Mononuclear cell (primary cell): ENCODE measurements at regions not wholly inside any gene's neighbourhood (a gene's known extent, or its start where the extent isn't known, plus 50 kb on each side); places are given as distances from the start of the nearest gene placed in this dataset.

Experiments used
- H3K27me3 ChIP-seq: 2 replicates; pipeline ENCODE4 v1.6.0; 2011; ENCODE audit warnings: low read length, control low read depth; ENCODE audit not compliant: insufficient read depth
- H3K4me1 ChIP-seq: 2 replicates; pipeline ENCODE4 v1.5.1; 2011; ENCODE audit warnings: mild to moderate bottlenecking, low read length, control low read depth; ENCODE audit not compliant: insufficient read depth
- H3K4me3 ChIP-seq: 2 replicates; pipeline ENCODE4 v1.5.1; 2011; ENCODE audit warnings: mild to moderate bottlenecking, low read length, moderate library complexity
- H3K9me3 ChIP-seq: 2 replicates; pipeline ENCODE4 v1.5.1; 2011; ENCODE audit warnings: low read depth, mild to moderate bottlenecking, control low read depth, low read length

- no peaks in the 10 kb centered on the region for H3K4me1 ChIP-seq
- no peaks in the 10 kb centered on the region for H3K27me3 ChIP-seq
- H3K9me3 ChIP-seq = no peaks in the 10 kb centered on the region
- H3K4me3 ChIP-seq = no peak overlapping the region
These were observed 53.8 kb upstream of the VCX start for GRCh38 chrX:7789200-7789599.

GRCh38 chrX:7788334-7788733 is 54.6 kb upstream of the VCX start:
- H3K4me1 ChIP-seq = no peaks in the 10 kb centered on the region
- H3K4me3 ChIP-seq = no peak overlapping the region
- no peaks in the 10 kb centered on the region for H3K9me3 ChIP-seq
- no peaks in the 10 kb centered on the region for H3K27me3 ChIP-seq

GRCh38 chrX:7787714-7788113 is 55.3 kb upstream of the VCX start:
- Histone ChIP-seq H3K4me1 (no peaks in the 10 kb centered on the region), H3K4me3 (no peak overlapping the region), H3K9me3 (no peaks in the 10 kb centered on the region), H3K27me3 (no peaks in the 10 kb centered on the region)

GRCh38 chrX:7784580-7784979 is 58.4 kb upstream of the VCX start:
- H3K4me1 ChIP-seq = no peaks in the 10 kb centered on the region
- no peak overlapping the region for H3K4me3 ChIP-seq
- no peaks in the 10 kb centered on the region for H3K9me3 ChIP-seq
- no peaks in the 10 kb centered on the region for H3K27me3 ChIP-seq

GRCh38 chrX:7779644-7780043 is 63.3 kb upstream of the VCX start:
- H3K4me1 ChIP-seq = no peaks in the 10 kb centered on the region
- no peak overlapping the region for H3K4me3 ChIP-seq
- H3K9me3 ChIP-seq = no peaks in the 10 kb centered on the region
- H3K27me3 ChIP-seq = no peaks in the 10 kb centered on the region

- Histone ChIP-seq H3K4me1 (no peaks in the 10 kb centered on the region), H3K27me3 (no peaks in the 10 kb centered on the region), H3K9me3 (no peaks in the 10 kb centered on the region), H3K4me3 (no peak overlapping the region)
These were observed 67.0 kb upstream of the VCX start for GRCh38 chrX:7775987-7776386.

GRCh38 chrX:7771788-7772438 is 71.1 kb upstream of the VCX start:
- no peak overlapping the region for H3K4me3 ChIP-seq
- H3K27me3 ChIP-seq = no peaks in the 10 kb centered on the region
- H3K4me1 ChIP-seq = no peaks in the 10 kb centered on the region
- no peaks in the 10 kb centered on the region for H3K9me3 ChIP-seq

- no peaks in the 10 kb centered on the region for H3K4me1 ChIP-seq
- H3K9me3 ChIP-seq = no peaks in the 10 kb centered on the region
- no peaks in the 10 kb centered on the region for H3K27me3 ChIP-seq
- H3K4me3 ChIP-seq = no peak overlapping the region
These were observed 83.1 kb upstream of the VCX start for GRCh38 chrX:7759830-7760229.

- Histone ChIP-seq H3K4me3 (no peak overlapping the region), H3K9me3 (no peaks in the 10 kb centered on the region), H3K27me3 (no peaks in the 10 kb centered on the region), H3K4me1 (no peaks in the 10 kb centered on the region)
These were observed 96.1 kb upstream of the VCX start for GRCh38 chrX:7746856-7747255.

GRCh38 chrX:7730071-7730470 is 112.9 kb upstream of the VCX start:
- Histone ChIP-seq H3K4me3 (no peak overlapping the region), H3K27me3 (no peaks in the 10 kb centered on the region), H3K4me1 (no peaks in the 10 kb centered on the region), H3K9me3 (no peaks in the 10 kb centered on the region)

GRCh38 chrX:7720519-7720918 is 122.5 kb upstream of the VCX start:
- Histone ChIP-seq H3K27me3 (no peaks in the 10 kb centered on the region), H3K9me3 (no peaks in the 10 kb centered on the region), H3K4me1 (no peaks in the 10 kb centered on the region), H3K4me3 (no peak overlapping the region)

GRCh38 chrX:7714351-7714750 is 128.6 kb upstream of the VCX start:
- Histone ChIP-seq H3K4me3 (no peak overlapping the region), H3K27me3 (no peaks in the 10 kb centered on the region), H3K9me3 (no peaks in the 10 kb centered on the region), H3K4me1 (no peaks in the 10 kb centered on the region)

GRCh38 chrX:7711167-7711566 is 131.8 kb upstream of the VCX start:
- Histone ChIP-seq H3K27me3 (no peaks in the 10 kb centered on the region), H3K9me3 (no peaks in the 10 kb centered on the region), H3K4me3 (no peak overlapping the region), H3K4me1 (no peaks in the 10 kb centered on the region)

GRCh38 chrX:7709845-7710244 is 133.1 kb upstream of the VCX start:
- Histone ChIP-seq H3K9me3 (no peaks in the 10 kb centered on the region), H3K4me3 (no peak overlapping the region), H3K27me3 (no peaks in the 10 kb centered on the region), H3K4me1 (no peaks in the 10 kb centered on the region)

GRCh38 chrX:7706032-7706431 is 136.9 kb upstream of the VCX start:
- Histone ChIP-seq H3K4me3 (no peak overlapping the region), H3K27me3 (no peaks in the 10 kb centered on the region), H3K4me1 (no peaks in the 10 kb centered on the region), H3K9me3 (no peaks in the 10 kb centered on the region)

GRCh38 chrX:7704205-7704604 is 138.8 kb upstream of the VCX start:
- Histone ChIP-seq H3K27me3 (no peaks in the 10 kb centered on the region), H3K9me3 (no peaks in the 10 kb centered on the region), H3K4me3 (no peak overlapping the region), H3K4me1 (no peaks in the 10 kb centered on the region)
